ENCODE measurements at regions not wholly inside any gene's neighbourhood (a gene's known extent, or its start where the extent isn't known, plus 50 kb on each side); places are given as distances from the start of the nearest gene placed in this dataset.

- no peaks in the 10 kb centered on the region for H3K36me3 ChIP-seq
- H3K4me3 ChIP-seq (ENCODE audit: low read depth, low read length), result no peak overlapping the region
- no peaks in the 10 kb centered on the region for H3K9me3 ChIP-seq
- H3K27me3 ChIP-seq, result 0 out of 2 replicates have a peak, but pooled peaks cover 3% of the 10 kb centered on the region
- H3K4me1 ChIP-seq, result no peaks in the 10 kb centered on the region
- no peak for TF ChIP-seq CTCF (IDR thresholded peaks at IDR 0.05; ENCODE audit: low read depth, low read length)
- no peak for DNase-seq
Observed at GRCh38 chr6:97815301-97815812, 532.3 kb upstream of the MMS22L start.

GRCh38 chr6:97816526-97816925, 533.5 kb upstream of the MMS22L start:
- DNase-seq, result no peak
- no peaks in the 10 kb centered on the region for H3K9me3 ChIP-seq
- H3K4me1 ChIP-seq, result no peaks in the 10 kb centered on the region
- no peak overlapping the region for H3K4me3 ChIP-seq (ENCODE audit: low read depth, low read length)
- TF ChIP-seq CTCF (IDR thresholded peaks at IDR 0.05; ENCODE audit: low read depth, low read length), result no peak
- no peaks in the 10 kb centered on the region for H3K36me3 ChIP-seq
- 0 out of 2 replicates have a peak, but pooled peaks cover 3% of the 10 kb centered on the region for H3K27me3 ChIP-seq

GRCh38 chr6:97819710-97820109, 536.7 kb upstream of the MMS22L start:
- H3K4me1 ChIP-seq, result no peaks in the 10 kb centered on the region
- no peak overlapping the region for H3K4me3 ChIP-seq (ENCODE audit: low read depth, low read length)
- no peaks in the 10 kb centered on the region for H3K9me3 ChIP-seq
- no peak for TF ChIP-seq CTCF (IDR thresholded peaks at IDR 0.05; ENCODE audit: low read depth, low read length)
- no peak for DNase-seq
- H3K36me3 ChIP-seq, result no peaks in the 10 kb centered on the region
- 0 out of 2 replicates have a peak, but pooled peaks cover 3% of the 10 kb centered on the region for H3K27me3 ChIP-seq

GRCh38 chr6:97820400-97820799, 537.4 kb upstream of the MMS22L start:
- 0 out of 2 replicates have a peak, but pooled peaks cover under 1% of the 10 kb centered on the region for H3K27me3 ChIP-seq
- H3K4me1 ChIP-seq, result no peaks in the 10 kb centered on the region
- DNase-seq, result no peak
- H3K4me3 ChIP-seq (ENCODE audit: low read depth, low read length), result no peak overlapping the region
- no peaks in the 10 kb centered on the region for H3K9me3 ChIP-seq
- H3K36me3 ChIP-seq, result no peaks in the 10 kb centered on the region
- TF ChIP-seq CTCF (IDR thresholded peaks at IDR 0.05; ENCODE audit: low read depth, low read length), result no peak

GRCh38 chr6:97822632-97823031, 539.6 kb upstream of the MMS22L start:
- Histone ChIP-seq H3K36me3 (no peaks in the 10 kb centered on the region), H3K4me3 (ENCODE audit: low read depth, low read length) (no peak overlapping the region), H3K4me1 (no peaks in the 10 kb centered on the region), H3K9me3 (no peaks in the 10 kb centered on the region), H3K27me3 (no peaks in the 10 kb centered on the region)
- TF ChIP-seq CTCF (IDR thresholded peaks at IDR 0.05; ENCODE audit: low read depth, low read length), result no peak
- DNase-seq, result no peak

GRCh38 chr6:97841763-97842162, 558.7 kb upstream of the MMS22L start:
- no peak for TF ChIP-seq CTCF (IDR thresholded peaks at IDR 0.05; ENCODE audit: low read depth, low read length)
- Histone ChIP-seq H3K9me3 (no peaks in the 10 kb centered on the region), H3K4me3 (ENCODE audit: low read depth, low read length) (no peak overlapping the region), H3K4me1 (no peaks in the 10 kb centered on the region), H3K27me3 (no peaks in the 10 kb centered on the region), H3K36me3 (no peaks in the 10 kb centered on the region)
- no peak for DNase-seq
